ENCODE measurements at regions not wholly inside any gene's neighbourhood (a gene's known extent, or its start where the extent isn't known, plus 50 kb on each side); places are given as distances from the start of the nearest gene placed in this dataset.
"Not testable (repeated sequence)": the region's sequence is repeated elsewhere in the genome, so short reads cannot be mapped to it uniquely, and the experiment has no call there.

GRCh38 chr4:163697121-163697520 is 202.6 kb downstream of the TMA16 start:
- DNase-seq = no peak

- DNase-seq = not testable (repeated sequence)
These were observed 205.9 kb downstream of the TMA16 start for GRCh38 chr4:163700383-163700782.

- DNase-seq = no peak
These were observed 207.4 kb downstream of the TMA16 start for GRCh38 chr4:163701916-163702315.

DNA sequence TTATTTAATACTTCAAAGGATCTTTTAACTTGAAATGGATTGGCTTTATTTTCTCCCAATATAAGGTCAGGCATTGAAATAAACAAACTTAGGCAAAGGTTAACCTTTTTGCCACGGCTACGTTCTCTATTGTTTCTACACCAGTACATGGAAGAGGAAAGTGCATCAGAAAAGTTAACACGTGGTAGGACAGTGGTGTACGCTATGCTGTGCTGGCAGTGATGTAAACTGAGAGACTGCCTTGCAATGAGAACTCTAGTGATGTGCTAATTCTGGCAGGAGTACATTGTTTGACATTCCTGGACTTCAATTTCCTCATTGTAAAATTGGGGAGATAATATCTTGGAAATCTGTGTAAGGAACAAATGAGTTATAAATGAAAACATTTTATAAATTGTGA is 208.2 kb downstream of the TMA16 start:
- no peak for DNase-seq

- no peak for DNase-seq
These were observed 208.8 kb downstream of the TMA16 start for GRCh38 chr4:163703251-163703650.

DNA sequence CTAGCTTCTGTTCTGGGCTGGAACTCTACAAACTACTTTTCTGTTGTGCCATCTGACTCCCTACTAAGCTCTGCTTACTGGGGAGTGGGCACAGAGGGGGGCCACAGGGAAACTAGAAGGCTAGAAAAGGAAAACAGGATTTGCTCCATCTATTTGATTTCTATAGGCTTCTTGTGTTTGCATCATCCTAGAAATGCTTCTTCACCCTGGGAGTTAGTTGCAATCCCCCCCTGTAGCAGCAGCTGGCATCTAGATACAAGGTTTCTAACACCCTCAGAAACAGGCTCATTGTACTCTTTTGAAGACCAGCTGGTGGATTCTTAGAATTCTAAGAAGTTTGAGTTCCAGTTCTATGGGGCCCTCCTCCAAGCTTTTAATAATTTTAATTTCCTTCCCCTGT is 213.4 kb downstream of the TMA16 start:
- no peak for DNase-seq

GRCh38 chr4:163709601-163710000 is 215.1 kb downstream of the TMA16 start:
- DNase-seq = no peak

DNA sequence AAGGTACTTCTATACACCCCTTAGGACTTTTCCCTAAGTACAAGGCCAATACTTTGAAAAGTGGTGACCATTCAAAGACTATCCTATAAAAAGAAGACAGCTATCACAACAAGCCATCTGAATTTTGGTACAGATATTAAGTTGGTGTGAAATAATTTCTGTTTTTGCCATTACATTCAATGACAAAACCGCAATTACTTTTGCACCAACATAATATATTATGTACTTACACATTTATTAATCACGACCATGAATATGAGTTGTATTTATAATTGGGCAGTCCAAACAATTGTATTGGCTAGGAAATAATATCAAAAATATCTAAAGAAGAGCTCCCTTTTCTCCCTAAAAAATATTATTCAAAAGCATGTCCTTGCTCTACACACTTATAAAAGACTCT is 215.7 kb downstream of the TMA16 start:
- no peak for DNase-seq

DNA sequence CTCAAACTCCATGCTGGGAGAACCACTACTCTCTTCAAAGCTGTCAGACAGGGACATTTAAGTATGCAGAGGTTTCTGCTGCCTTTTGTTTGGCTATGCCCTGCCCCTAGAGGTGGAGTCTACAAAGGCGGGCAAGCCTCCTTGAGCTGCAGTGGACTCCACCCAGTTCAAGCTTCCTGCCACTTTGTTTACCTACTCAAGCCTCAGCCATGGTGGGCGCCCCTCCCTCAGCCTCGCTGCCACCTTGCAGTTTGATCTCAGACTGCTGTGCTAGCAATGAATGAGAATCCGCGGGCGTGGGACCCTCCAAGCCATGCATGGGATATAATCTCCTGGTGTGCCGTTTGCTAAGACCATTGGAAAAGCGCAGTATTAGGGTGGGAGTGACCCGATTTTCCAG is 230.0 kb downstream of the TMA16 start:
- DNase-seq = not testable (repeated sequence)

GRCh38 chr4:163726641-163727040 is 232.2 kb downstream of the TMA16 start:
- no peak for DNase-seq

- DNase-seq = no peak
These were observed 236.6 kb downstream of the TMA16 start for GRCh38 chr4:163731071-163731470.

GRCh38 chr4:163732473-163732872 is 238.0 kb downstream of the TMA16 start:
- no peak for DNase-seq

GRCh38 chr4:163736876-163737275 is 242.4 kb downstream of the TMA16 start:
- DNase-seq = no peak

GRCh38 chr4:163737846-163738245 is 243.4 kb downstream of the TMA16 start:
- not testable (repeated sequence) for DNase-seq

DNA sequence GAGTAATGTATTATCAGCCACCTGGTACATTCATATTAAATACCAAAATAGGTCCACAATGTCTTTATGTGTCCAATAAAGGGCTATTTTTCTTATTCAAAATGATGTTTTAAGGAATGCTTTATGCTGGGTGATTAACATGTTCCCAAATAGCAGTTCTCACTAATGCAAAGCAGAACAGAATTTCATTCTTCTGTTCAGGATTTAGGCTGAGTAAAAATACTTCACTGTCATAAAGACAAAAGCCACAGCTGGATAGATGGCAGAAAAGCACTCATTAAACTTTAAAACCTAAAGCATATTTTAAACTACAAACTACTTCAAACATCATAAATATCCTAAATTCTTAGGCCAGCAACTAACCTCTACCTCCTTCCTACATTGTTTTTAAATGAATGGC is 244.0 kb downstream of the TMA16 start:
- no peak for DNase-seq

DNA sequence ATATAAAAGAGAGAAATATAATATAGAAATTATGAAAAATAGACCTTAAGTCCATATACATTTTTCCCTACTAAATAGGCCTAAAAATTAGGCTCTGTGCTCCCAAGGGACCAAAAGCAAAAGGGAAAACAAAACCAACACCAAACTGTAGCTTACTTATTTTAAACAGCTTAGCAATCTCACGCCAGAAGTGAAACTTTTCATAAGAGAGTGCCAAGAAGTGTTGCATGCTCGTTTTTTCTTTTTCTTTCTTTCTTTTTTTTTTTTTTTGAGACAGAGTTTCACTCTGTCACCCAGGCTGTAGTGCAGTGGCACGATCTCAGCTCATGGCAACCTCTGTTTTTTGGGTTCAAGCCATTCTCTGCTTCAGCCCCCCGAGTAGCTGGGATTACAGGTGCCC is 250.4 kb downstream of the TMA16 start:
- no peak for DNase-seq

GRCh38 chr4:163747293-163747692 is 252.8 kb downstream of the TMA16 start:
- DNase-seq = no peak

DNA sequence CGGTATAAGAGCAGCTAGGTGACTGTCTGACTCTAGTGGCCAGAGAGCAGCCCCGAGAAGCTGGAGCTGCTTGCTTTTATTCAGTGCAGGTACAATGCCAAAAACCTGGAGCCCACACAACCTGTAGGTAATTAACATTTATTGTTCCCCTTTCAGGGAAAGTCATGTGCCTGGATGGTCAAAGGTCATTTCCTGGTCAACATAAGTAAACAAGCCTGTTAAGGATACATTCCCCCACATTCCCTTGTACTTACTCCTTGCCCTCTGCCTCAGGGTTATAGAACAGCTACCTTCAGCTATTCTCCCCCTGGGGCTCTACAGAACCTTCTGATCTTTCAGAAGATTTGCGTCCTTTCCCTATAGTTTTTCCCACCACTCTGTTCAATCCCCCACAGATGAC is 253.4 kb downstream of the TMA16 start:
- DNase-seq = no peak

DNA sequence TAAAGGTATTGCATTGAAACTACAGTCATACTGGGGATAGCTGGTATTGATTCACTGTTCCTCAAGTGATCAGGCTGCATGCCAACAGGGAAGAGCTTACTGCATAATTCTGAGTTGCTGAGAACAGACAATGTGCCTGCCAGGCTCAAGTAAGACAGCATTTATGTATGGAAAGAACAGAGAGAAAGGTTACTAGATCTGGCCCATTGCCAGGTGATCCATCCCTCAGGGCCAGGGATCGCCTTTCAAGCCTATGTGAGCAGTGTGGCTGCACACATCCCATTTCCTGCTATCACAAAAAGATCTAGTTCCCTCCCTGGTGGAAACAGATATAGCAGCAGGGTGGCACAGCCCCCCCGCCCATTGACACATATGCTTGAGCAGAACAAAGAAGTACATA is 254.0 kb downstream of the TMA16 start:
- DNase-seq = peak; percentile 17 to 22

DNA sequence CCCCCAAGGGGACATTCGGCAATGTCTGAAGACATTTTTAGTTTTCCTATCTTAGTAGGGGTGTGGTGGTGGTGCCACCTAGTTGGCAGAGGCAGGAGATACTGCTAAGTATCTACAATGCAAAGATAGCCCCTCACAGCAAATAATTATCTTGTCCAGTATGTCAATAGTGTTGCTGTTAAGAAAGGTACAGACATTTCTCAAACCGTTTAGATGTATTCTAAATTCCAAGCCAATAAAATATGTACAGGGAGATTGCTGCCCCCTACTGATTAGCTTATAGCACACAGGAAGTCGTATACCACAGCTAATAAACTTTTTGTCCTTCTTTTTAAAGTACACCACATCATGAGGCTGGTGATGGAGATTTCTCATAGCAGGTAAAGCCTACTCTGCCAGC is 260.5 kb downstream of the TMA16 start:
- peak; percentile 35 to 46 for DNase-seq

DNA sequence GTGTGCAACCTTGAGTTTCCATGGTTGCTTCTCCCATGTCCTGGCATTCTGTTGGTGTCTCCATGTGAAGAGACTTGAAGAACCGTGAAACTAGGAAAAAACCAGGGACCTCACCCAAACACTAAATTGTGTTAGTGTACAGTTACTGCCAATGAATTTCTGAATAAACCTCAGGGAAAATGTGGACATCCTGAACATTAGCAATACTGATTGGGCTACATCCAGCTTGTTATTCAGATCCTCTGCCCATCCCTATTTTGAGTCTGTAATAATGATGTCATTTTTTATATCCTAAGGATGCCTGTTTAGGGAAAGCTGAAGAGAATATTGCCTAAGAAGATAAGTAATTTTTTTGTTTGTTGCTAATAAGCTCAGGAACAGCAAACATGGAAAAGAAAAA is 262.7 kb downstream of the TMA16 start:
- DNase-seq = no peak

DNA sequence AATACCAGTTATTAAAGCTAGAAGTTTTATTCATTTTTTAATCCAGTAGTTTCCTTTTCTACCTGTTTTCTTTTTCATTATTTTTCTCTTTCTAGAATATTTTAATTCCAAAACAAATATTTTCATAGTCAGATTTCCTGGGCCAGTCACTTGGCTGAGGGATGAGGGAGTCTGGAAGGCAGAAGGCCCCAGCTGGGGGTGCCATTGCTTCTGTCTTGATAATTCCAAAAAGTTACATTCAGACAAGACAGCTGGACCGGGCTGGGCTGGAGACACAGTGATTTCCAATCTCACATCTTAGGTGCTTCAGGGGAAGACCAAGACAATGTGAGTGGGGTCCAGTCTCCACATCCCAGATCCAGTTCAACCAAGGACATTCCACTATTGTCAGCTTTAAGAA is 263.5 kb downstream of the TMA16 start:
- DNase-seq = no peak

- DNase-seq = no peak
These were observed 268.3 kb downstream of the TMA16 start for GRCh38 chr4:163762741-163763140.

DNA sequence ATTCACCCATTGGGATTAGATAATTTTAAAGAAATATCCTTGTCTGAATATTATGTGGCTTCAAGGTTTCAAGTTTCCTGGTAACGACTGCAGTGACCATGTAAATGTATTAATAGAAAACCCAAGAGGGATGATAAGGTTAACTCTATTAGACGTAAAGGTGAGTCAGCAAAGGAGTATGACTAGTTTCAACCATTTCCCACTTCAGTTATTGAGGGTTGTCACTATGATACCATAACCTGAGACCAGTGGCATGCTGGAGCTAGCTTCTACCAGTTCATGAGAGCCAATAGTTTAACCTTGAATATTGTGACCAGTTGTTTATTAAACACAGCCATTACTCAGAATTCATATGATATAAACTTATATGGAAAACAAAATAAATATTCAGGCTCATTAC is 270.1 kb downstream of the TMA16 start:
- DNase-seq = no peak

GRCh38 chr4:163768014-163768413 is 273.5 kb downstream of the TMA16 start:
- no peak for DNase-seq

DNA sequence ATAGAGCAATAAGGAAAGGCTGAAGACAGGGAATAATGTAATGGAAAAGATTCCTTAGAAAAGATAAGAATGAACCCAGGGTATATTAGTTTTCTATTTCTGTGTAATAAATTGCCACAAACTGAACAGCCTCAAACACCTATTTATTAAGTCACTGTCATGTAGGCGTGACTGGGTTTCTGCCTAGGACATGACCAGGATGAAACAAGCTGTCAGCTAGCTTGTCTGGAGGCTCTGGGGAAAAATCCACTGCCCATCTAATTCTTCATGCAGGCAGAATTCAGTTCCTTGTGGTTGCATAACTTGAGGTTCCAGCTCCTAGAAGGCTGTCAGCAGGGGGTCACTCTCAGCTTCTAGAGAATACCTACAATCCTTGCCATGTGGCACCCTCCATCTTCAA is 277.7 kb downstream of the TMA16 start:
- DNase-seq = no peak
